ENCODE measurements at regions not wholly inside any gene's neighbourhood (a gene's known extent, or its start where the extent isn't known, plus 50 kb on each side); places are given as distances from the start of the nearest gene placed in this dataset.
A peak's percentile ranks its signal among the peaks of the same experiment; 100 is the strongest.

DNA sequence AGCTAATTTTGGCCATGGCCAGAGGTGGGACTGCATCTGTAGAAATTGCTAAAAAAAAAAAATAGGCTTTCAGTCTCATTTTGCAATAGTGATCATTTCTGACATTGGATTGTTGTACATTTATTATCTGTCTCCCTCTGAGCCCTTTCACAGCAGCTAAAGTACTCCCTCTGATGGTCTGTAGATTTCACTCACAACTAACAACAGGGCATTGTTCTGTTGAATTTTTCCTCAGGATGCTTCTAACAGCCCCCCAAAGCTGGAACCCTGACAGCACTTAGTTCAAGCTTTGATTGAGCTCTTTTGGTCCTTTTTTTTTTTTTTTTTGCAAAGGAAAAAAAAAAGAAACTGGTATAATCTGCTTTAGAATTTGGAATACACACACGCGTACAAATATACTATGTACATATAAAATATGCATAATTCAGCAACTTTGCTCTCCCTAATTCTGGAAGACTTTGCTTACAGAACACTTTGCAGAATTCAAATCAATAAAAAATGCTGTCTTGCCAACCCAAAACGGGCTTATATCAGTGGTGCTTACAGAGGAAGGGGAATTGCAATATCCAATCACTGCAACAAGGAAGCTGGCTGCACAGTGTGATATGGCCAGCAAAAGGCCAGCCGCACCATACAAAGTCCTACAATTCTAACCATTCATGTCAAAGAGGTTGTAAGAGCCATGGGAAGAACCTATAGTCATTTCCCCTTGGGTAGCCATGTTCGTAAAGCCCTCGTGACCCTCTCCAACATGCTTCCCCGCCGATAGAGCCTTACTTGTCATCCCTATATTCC lies 406.4 kb downstream of the SMARCA1 start:
- TF ChIP-seq CTCF (IDR thresholded peaks at IDR 0.05), result peak; percentile 30; the same call in 1 of the 2 replicates

DNA sequence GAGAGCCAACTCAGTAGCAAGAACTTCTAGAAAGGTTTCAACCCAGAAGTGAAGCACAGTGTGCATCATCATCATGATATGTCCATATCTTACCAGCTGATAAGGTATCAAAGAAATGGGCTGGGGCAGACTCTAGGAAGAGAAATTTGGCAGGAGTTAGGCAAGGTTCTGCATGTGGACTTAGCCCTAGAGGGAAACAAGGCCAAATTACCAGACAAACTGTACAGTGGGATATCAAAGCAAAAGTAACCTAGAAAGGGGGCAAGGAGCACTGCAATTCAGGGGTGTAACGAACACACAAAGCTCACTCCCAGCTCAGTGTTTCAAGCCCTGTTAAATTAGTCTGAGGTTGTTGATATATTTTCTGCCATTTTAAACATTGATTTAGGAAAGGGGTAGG lies 407.4 kb downstream of the SMARCA1 start:
- no peak for TF ChIP-seq CTCF (IDR thresholded peaks at IDR 0.05)

DNA sequence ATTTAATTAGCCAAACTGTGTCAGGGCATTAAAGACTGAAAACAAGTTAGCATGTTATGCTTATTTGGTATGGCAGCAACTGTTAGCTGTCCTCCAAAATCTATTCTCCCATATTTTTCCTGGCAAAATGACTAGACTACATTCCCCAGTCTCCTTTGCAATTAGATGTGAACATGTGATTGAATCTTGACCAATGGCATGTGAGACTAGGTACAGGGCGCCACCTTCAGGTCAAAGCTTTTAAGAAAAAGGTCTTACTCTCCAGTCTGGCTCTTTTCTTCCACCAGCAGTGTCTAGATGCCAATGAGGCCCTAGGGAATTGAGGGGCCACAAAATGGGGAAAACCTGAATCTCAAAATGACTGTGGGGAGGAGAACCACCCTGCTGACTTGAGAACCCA lies 408.2 kb downstream of the SMARCA1 start:
- peak; percentile 45 for TF ChIP-seq CTCF (IDR thresholded peaks at IDR 0.05)

GRCh38 chrX:129111081-129111798 lies 412.1 kb downstream of the SMARCA1 start:
- no peak for TF ChIP-seq CTCF (IDR thresholded peaks at IDR 0.05)

GRCh38 chrX:129108936-129109335 lies 414.4 kb downstream of the SMARCA1 start:
- no peak for TF ChIP-seq CTCF (IDR thresholded peaks at IDR 0.05)

GRCh38 chrX:129099207-129099606 lies 424.1 kb downstream of the SMARCA1 start:
- no peak for TF ChIP-seq CTCF (IDR thresholded peaks at IDR 0.05)

DNA sequence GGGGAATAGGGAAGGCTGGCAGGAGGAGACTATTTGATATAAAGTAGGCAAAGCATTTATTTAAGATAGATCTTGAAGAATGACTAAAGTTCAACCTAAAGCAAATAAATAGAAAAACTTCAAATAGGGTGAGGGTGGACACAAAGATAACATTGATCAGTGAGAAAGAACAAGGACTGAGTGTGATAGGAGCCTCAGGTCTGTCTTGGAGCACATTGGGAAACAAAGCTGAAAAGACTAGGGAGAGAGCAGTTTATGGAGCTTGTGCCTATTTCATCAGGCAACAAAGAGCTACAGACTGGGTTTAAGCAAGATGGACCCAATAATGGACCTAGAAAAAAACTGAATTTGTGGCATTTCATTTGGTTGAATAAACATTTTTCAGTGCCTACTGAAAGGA lies 425.6 kb downstream of the SMARCA1 start:
- no peak for TF ChIP-seq CTCF (IDR thresholded peaks at IDR 0.05)
